A549 (cell line): ENCODE measurements at regions not wholly inside any gene's neighbourhood (a gene's known extent, or its start where the extent isn't known, plus 50 kb on each side); places are given as distances from the start of the nearest gene placed in this dataset.

ENCODE experiments used
- EP300 ChIP-seq, 2 experiments: fragments of >200 bp; sonication (Bioruptor Twin); formaldehyde crosslinking; IDR thresholded peaks; 2 replicates in 1 of 2; 3 replicates in 1 of 2; pipeline ENCODE4 v1.6.1; 2016 to 2017
- KDM1A ChIP-seq: fragments of 200-600 bp; sonication (generic); IDR thresholded peaks from 2 replicates; pipeline ENCODE4 v1.6.1; 2016; ENCODE audit warnings: low read depth, mild to moderate bottlenecking
- KDM5A ChIP-seq: fragments of 200-600 bp; sonication (generic); IDR thresholded peaks from 2 replicates; pipeline ENCODE4 v1.6.1; 2016; ENCODE audit warnings: antibody characterized with exemption, mild to moderate bottlenecking
- MAZ ChIP-seq: fragments of 150-350 bp; IDR thresholded peaks from 2 replicates; pipeline ENCODE4 v1.6.1; 2014; ENCODE audit warnings: antibody characterized with exemption, low read depth, low read length, borderline replicate concordance
- NFE2L2 ChIP-seq: fragments of 150-350 bp; conservative IDR thresholded peaks from 2 replicates; pipeline ENCODE4 v1.6.1; 2014; ENCODE audit warnings: low read length
- POLR2A ChIP-seq: IDR thresholded peaks from 2 replicates; pipeline ENCODE4 v1.6.1; 2012; ENCODE audit warnings: mild to moderate bottlenecking, low read length
- RAD21 ChIP-seq, 2 experiments: fragments of >200 bp in 1 of 2; sonication (Bioruptor Twin) in 1 of 2; formaldehyde crosslinking in 1 of 2; IDR thresholded peaks in 1 of 2; conservative IDR thresholded peaks in 1 of 2; 2 replicates in 1 of 2; 3 replicates in 1 of 2; pipeline ENCODE4 v1.6.1; 2012 to 2018; ENCODE audit warnings: inconsistent platforms in 1 of 2
- RARB ChIP-seq: fragments of 250-450 bp; sonication (Bioruptor Pico); IDR thresholded peaks from 2 replicates; pipeline ENCODE4 v1.8.0; 2021; ENCODE audit warnings: mild to moderate bottlenecking, moderate library complexity
- ZFP36 ChIP-seq: fragments of 450-650 bp; IDR thresholded peaks from 2 replicates; pipeline ENCODE4 v1.6.1; 2014; ENCODE audit warnings: borderline replicate concordance; ENCODE audit not compliant: partially characterized antibody
- ZNF302 ChIP-seq: fragments of 250-450 bp; sonication (Bioruptor Pico); IDR thresholded peaks from 2 replicates; pipeline ENCODE4 v1.9.0; 2021; ENCODE audit warnings: inconsistent platforms, mild to moderate bottlenecking, moderate library complexity
- TF ChIP-seq, protein P1 (sequence below): fragments of >200 bp; sonication (Bioruptor Twin); formaldehyde crosslinking; IDR thresholded peaks from 3 replicates; pipeline ENCODE4 v1.5.1; 2016
- TF ChIP-seq, protein P2 (sequence below): fragments of >200 bp; sonication (Bioruptor Twin); formaldehyde crosslinking; IDR thresholded peaks from 3 replicates; pipeline ENCODE4 v1.6.1; 2016
- TF ChIP-seq, protein P3 (sequence below): fragments of 250-450 bp; sonication (Bioruptor Pico); IDR thresholded peaks from 2 replicates; pipeline ENCODE4 v1.5.0; 2021; ENCODE audit warnings: mild to moderate bottlenecking, moderate library complexity, borderline replicate concordance
- TF ChIP-seq, protein P4 (sequence below): fragments of 450-650 bp; IDR thresholded peaks from 2 replicates; pipeline ENCODE4 v1.6.1; 2014; ENCODE audit warnings: antibody characterized with exemption

DNA sequence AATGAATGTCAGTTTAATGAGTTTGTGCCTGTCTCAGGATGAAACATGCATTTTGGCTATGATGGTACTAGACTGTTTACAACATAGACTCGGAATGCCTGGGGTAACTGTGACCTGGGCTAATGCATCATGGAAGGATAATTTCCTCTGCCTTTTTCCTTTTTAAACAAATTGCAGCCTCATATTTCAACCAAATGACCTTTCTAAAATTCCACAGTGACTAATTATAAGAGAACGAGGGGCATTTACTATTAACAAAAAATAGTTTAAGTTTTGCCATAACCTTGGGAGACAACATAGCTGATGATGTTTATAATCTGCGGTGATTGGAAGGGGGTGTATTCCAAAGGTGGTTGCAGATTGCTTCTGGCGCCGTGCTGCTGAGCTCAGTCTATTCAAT, 1140.5 kb downstream of the GALC start:
- TF ChIP-seq, protein P1, sequence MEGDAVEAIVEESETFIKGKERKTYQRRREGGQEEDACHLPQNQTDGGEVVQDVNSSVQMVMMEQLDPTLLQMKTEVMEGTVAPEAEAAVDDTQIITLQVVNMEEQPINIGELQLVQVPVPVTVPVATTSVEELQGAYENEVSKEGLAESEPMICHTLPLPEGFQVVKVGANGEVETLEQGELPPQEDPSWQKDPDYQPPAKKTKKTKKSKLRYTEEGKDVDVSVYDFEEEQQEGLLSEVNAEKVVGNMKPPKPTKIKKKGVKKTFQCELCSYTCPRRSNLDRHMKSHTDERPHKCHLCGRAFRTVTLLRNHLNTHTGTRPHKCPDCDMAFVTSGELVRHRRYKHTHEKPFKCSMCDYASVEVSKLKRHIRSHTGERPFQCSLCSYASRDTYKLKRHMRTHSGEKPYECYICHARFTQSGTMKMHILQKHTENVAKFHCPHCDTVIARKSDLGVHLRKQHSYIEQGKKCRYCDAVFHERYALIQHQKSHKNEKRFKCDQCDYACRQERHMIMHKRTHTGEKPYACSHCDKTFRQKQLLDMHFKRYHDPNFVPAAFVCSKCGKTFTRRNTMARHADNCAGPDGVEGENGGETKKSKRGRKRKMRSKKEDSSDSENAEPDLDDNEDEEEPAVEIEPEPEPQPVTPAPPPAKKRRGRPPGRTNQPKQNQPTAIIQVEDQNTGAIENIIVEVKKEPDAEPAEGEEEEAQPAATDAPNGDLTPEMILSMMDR, result no peak
- TF ChIP-seq POLR2A, result no peak
- TF ChIP-seq RARB, result no peak
- TF ChIP-seq MAZ, result no peak
- TF ChIP-seq, protein P2, sequence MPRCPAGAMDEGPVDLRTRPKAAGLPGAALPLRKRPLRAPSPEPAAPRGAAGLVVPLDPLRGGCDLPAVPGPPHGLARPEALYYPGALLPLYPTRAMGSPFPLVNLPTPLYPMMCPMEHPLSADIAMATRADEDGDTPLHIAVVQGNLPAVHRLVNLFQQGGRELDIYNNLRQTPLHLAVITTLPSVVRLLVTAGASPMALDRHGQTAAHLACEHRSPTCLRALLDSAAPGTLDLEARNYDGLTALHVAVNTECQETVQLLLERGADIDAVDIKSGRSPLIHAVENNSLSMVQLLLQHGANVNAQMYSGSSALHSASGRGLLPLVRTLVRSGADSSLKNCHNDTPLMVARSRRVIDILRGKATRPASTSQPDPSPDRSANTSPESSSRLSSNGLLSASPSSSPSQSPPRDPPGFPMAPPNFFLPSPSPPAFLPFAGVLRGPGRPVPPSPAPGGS, result no peak
- no peak for TF ChIP-seq RAD21 (conservative IDR thresholded peaks at IDR 0.05 in 1 of 2, IDR thresholded peaks at IDR 0.05 in 1 of 2)
- TF ChIP-seq ZFP36, result no peak
- TF ChIP-seq, protein P3, sequence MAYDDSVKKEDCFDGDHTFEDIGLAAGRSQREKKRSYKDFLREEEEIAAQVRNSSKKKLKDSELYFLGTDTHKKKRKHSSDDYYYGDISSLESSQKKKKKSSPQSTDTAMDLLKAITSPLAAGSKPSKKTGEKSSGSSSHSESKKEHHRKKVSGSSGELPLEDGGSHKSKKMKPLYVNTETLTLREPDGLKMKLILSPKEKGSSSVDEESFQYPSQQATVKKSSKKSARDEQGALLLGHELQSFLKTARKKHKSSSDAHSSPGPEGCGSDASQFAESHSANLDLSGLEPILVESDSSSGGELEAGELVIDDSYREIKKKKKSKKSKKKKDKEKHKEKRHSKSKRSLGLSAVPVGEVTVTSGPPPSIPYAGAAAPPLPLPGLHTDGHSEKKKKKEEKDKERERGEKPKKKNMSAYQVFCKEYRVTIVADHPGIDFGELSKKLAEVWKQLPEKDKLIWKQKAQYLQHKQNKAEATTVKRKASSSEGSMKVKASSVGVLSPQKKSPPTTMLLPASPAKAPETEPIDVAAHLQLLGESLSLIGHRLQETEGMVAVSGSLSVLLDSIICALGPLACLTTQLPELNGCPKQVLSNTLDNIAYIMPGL, result no peak
- no peak for TF ChIP-seq ZNF302 (CRISPR knock-in tag)
- TF ChIP-seq NFE2L2, result no peak
- no peak for TF ChIP-seq KDM1A
- no peak for TF ChIP-seq EP300 (IDR thresholded peaks at IDR 0.05)
- TF ChIP-seq KDM5A, result no peak
- TF ChIP-seq, protein P4, sequence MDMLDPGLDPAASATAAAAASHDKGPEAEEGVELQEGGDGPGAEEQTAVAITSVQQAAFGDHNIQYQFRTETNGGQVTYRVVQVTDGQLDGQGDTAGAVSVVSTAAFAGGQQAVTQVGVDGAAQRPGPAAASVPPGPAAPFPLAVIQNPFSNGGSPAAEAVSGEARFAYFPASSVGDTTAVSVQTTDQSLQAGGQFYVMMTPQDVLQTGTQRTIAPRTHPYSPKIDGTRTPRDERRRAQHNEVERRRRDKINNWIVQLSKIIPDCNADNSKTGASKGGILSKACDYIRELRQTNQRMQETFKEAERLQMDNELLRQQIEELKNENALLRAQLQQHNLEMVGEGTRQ, result no peak
